Stimulated activated CD4-positive, alpha-beta T cell treated with anti-CD3 and anti-CD28 coated beads, TNF-alpha, amount 100 ng/mL, for 48 hours (primary cell): ENCODE measurements at regions not wholly inside any gene's neighbourhood (a gene's known extent, or its start where the extent isn't known, plus 50 kb on each side); places are given as distances from the start of the nearest gene placed in this dataset.
"Not testable (repeated sequence)": the region's sequence is repeated elsewhere in the genome, so short reads cannot be mapped to it uniquely, and the experiment has no call there.

Source experiments
- DNase-seq, 3 donors: peaks; one replicate each; pipeline ENCODE4 v3.0.0-alpha.2; 2020; ENCODE audit warnings: low read depth in 3 of 3

DNA sequence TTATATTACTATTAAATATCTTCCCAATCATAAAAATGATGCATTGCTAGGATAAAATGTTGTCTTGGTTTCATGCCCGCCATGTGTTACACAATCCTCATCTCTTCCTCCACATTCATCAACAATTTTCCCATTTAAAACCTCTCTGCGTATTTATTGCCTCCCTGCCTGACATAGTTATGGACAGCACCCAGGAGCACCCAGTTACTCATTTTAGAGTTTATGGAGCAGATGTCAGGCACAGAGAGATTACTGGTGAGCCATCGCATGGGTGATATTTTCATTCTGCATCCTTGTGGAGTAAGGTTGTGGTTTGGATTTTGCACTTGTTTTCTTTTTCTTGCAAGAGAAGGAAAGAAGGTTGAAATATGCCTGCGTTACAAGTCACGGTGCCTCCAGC is 116.7 kb upstream of the NPAS2 start:
- no peak for DNase-seq

GRCh38 chr2:100703739-100704138 is 116.2 kb upstream of the NPAS2 start:
- DNase-seq = no peak

DNA sequence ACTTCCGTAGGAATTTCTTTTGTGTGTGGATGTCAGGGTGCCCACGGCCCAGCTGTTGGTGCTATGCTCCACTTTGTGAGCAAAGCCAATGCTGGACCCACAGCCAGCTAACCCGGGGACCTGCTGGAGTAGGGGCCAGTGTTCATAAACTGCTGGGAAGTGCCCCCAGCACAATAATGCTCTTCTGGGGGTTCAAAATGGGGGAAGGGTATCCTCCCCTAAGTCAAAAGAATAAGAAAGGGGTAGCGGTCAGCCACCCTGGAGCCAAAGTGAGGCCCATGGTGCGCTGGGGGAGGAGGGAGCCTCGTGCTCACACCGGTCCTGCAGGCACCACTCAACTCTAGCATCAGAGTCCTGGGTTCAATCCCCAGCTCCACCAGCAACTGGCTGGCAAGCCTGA is 115.8 kb upstream of the NPAS2 start:
- no peak for DNase-seq

GRCh38 chr2:100704711-100705110 is 115.2 kb upstream of the NPAS2 start:
- DNase-seq = no peak

GRCh38 chr2:100707016-100707947 is 112.7 kb upstream of the NPAS2 start:
- no peak for DNase-seq

- no peak for DNase-seq
Observed at GRCh38 chr2:100708333-100708732, 111.6 kb upstream of the NPAS2 start.

DNA sequence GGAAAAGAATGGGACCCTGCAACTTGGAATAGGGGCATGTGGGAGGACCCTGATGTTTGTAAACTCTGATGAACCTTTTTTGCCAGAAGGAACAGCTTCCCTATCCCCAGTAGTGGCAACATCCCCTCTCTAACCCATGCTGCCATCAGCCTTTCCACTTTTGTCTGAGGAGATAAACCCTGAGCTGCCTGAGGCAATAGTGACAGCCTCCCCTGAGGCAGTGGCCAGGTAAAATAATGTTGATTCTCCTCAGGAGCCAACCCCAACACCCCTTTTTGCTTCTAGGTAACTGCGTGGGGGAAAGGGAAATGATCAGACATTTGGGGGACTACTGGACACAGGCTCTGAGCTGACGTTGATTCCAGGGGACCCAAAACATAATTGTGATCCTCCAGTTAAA is 106.8 kb upstream of the NPAS2 start:
- no peak for DNase-seq

DNA sequence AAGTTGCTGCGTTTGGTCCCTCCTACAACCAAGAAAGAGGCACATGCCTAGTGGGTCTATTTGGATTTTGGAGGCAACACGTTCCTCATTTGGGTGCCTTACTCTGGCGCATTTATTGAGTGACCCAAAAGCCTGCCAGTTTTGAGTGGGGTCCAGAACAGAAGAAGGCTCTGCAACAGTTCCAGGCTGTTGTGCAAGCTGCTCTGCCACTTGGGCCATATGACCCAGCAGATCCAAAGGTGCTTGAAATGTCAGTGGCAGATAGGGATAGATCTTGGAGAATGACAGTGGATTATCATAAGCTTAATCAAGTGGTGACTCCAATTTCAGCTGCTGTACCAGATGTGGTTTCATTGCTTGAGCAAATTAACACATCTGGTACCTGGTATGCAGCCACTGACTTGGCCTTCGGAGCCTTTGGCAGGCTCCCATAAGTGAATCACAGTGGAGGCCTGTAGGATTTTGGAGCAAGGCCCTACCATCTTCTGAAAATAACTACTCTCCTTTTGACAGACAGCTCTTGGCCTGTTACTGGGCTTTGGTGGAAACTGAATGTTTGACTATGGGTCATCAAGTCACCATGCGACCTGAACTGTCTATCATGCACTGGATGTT is 105.4 kb upstream of the NPAS2 start:
- not testable (repeated sequence) for DNase-seq

DNA sequence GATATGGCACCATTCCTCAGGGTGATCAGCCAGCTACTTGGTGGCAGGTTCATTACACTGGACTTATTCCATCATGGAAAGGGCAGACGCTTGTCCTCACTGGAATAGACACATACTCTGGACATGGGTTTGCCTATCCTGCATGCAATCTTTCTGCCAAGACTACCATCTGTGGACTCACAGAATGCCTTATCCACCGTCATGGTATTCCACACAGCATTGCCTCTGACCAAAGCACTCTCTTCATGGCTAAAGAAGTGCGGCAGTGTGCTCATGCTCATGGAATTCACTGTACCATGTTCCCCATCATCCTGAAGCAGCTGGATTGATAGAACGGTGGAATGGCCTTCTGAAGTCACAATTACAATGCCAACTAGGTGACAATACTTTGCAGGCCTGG is 104.1 kb upstream of the NPAS2 start:
- not testable (repeated sequence) for DNase-seq

- no peak for DNase-seq
Observed at GRCh38 chr2:100716581-100716980, 103.4 kb upstream of the NPAS2 start.

- no peak for DNase-seq
Observed at GRCh38 chr2:100718065-100718629, 101.8 kb upstream of the NPAS2 start.

DNA sequence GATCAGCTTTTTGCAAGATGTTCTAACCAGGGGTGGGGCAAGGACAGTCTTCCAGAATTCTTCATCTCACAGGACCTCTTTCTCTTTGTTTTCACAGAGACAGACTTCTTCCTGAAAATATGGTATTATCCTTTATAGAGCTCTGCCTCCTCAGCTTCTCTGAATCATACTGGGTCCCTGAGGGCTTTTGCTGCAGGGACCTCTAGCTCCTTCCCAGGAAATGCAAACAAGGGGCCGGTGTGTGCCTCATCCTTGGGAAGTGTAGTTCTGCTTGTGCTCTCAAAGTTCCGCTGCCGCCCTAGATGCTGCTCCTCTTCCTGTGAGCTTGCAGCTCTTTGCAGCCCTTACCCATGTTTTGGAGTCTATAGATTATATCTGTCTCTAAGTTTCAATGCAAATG is 99.5 kb upstream of the NPAS2 start:
- DNase-seq = no peak

DNA sequence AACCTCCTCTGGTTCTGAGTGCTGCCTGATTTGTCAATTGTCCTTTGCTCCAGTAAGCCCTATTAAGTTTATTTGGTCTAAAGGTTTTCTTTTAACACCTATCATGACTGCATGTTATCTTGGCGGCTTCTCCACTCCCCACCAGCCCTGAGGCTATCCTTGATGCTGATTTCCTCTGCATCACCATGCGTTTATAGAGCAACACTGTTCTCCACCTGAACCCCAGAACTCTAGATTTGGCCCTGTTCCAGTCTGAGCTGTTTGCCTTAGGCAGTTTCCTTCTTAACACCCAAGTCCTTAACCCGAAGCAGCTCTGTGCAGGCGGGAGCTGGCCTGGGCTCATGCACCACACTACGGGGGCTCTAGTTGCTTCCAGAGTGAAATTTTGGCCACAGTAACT is 98.2 kb upstream of the NPAS2 start:
- no peak for DNase-seq

DNA sequence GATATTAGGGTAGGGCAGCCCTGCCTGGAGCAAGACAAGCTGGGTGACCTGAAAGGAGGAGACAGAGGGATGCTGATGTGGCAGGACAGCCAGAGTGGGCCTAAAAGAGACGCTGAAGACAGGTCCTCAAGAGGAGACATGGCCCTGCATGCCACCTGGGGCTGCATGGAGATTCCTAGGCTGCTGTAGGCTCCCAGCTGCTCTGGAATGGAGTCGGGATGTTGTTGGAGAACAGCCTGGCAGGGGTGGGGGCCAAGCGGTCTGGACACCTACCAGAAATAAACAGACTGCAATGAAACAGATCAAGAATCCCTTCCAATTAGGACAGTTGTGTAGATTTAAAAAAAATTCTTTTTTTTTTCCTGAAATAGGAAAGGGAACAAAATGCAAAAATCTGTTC is 97.8 kb upstream of the NPAS2 start:
- no peak for DNase-seq

- DNase-seq = no peak
Observed at GRCh38 chr2:100726866-100727265, 93.1 kb upstream of the NPAS2 start.

DNA sequence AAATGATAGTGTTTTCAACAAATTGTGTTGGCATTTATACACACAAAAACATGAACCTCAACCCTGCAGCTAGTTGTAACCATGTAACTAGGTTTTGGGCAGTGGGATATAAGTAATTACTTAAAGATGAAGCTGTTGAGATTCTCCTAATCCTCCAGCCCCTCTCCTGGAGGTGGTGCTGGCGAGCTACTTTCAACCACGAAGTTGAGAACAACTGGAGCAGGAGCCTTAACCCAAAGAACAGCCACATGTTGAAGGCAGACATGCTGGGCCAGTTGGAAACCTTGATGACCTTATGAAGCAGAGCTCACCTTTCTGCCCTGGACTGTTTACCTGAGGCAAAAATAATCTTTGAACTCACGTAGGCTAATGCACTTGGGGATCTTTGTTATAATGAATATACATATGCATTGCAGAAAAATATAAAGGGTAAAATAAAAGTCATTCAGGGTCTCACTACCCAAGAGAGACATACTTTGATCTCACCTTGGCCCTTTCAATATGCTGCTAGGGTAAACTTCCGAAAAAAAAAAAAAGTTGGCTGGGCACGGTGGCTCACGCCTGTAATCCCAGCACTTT is 89.6 kb upstream of the NPAS2 start:
- peak; percentile 11 to 25 (median 22) for DNase-seq

- no peak for DNase-seq
Observed at GRCh38 chr2:100731535-100731981, 88.4 kb upstream of the NPAS2 start.

DNA sequence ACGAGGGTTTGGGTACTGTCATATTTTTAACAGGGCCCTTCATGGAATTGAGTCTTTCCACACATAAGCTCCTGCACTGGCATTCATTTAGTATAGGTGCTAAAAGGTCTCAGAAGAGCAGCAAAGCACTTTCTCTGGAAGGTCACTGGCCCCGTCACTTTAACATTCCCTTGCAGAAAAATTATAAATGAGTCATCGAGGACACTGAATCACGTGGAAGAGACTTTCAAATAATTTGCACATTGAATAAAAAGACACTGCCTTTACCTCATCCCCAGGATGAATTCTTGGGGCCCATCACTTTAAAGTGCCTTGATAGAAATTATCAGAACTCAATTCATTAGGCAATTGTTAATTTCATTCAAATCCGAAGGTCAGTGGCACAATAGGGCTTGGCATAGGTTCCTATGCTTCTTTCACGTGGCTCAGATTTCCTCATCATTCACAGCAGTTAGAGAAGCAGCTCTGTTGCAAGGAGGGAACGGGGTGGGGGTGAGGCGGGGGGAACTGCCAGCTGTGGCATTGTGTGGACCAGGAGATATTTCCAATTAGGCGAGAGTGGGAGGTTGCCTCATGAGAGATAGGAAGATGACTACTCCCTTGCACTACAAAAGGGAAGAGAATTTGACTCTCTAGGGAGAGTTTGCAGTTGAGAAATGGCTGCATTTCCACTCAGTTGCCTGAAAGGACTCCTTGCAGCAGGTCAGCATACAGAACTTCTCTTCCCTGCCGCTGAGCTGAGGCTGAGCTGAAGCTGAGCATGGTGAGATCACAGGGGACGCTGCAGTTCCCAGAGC is 86.3 kb upstream of the NPAS2 start:
- no peak for DNase-seq

- no peak for DNase-seq
Observed at GRCh38 chr2:100736121-100736915, 83.6 kb upstream of the NPAS2 start.

- no peak for DNase-seq
Observed at GRCh38 chr2:100739735-100740432, 80.1 kb upstream of the NPAS2 start.
